Endothelial cell of umbilical vein (primary cell): ENCODE measurements at regions not wholly inside any gene's neighbourhood (a gene's known extent, or its start where the extent isn't known, plus 50 kb on each side); places are given as distances from the start of the nearest gene placed in this dataset.

Experiments
- BruUV-seq: library from RNA; stranded (reverse); fragments of 400-500 nt; replicated peaks from 2 replicates; lab custom pipeline; 2021; lab: Mats Ljungman, UMichigan
- CTCF ChIA-PET: fragments of 300-600, 350-600 bp; sonication (Branson Sonifier 250); formaldehyde crosslinking; loops from one replicate; lab custom pipeline; 2021; ENCODE audit warnings: antibody characterized with exemption, inconsistent platforms; lab: Charles Lee
- POLR2A ChIA-PET: fragments of 300-600, 350-600 bp; sonication (Branson Sonifier 250); formaldehyde crosslinking; loops from one replicate; lab custom pipeline; 2021; ENCODE audit warnings: antibody characterized with exemption, inconsistent platforms; lab: Charles Lee
- DNase-seq: peaks from one replicate; pipeline ENCODE4 v3.0.0-alpha.2; 2011; ENCODE audit warnings: low read depth, low spot score
- FAIRE-seq: peaks from 2 replicates; lab custom pipeline; 2011; peaks lifted over from hg19 to GRCh38; lab: Jason Lieb, UNC
- H2AFZ ChIP-seq: 2 replicates; pipeline ENCODE4 v1.6.0; 2012; ENCODE audit warnings: low read depth, low read length, control low read depth, inconsistent platforms
- H3K27ac ChIP-seq: 2 replicates; pipeline ENCODE4 v1.5.1; 2011; ENCODE audit warnings: low read depth, mild to moderate bottlenecking, control low read depth, low read length, moderate library complexity; ENCODE audit not compliant: insufficient read depth
- H3K27me3 ChIP-seq, 2 experiments: 2 replicates each; pipeline versions ENCODE4 v1.6.0 to v1.6.1; 2011; ENCODE audit warnings: low read length in 2 of 2, mixed read lengths in 1 of 2; ENCODE audit not compliant: control insufficient read depth in 2 of 2, insufficient read depth in 2 of 2
- H3K36me3 ChIP-seq, 2 experiments: 2 replicates in 1 of 2; 3 replicates in 1 of 2; pipeline ENCODE4 v1.5.1; 2011; ENCODE audit warnings: low read length in 2 of 2, mild to moderate bottlenecking in 1 of 2, moderate library complexity in 1 of 2; ENCODE audit not compliant: control insufficient read depth in 2 of 2, insufficient read depth in 2 of 2; ENCODE audit errors: extremely low read depth in 1 of 2
- H3K4me1 ChIP-seq: 3 replicates; pipeline ENCODE4 v1.5.1; 2011; ENCODE audit warnings: mild to moderate bottlenecking, low read length; ENCODE audit not compliant: control insufficient read depth, insufficient read depth; ENCODE audit errors: extremely low read depth
- H3K4me2 ChIP-seq: 2 replicates; pipeline ENCODE4 v1.6.1; 2011; ENCODE audit warnings: low read length, control low read depth, mixed read lengths; ENCODE audit not compliant: insufficient read depth
- H3K4me3 ChIP-seq, 3 experiments: fragments of 200-600 bp in 1 of 3; sonication (generic), shearing (Covaris generic) in 1 of 3; replicated peaks in 1 of 3; 2 replicates each; pipeline ENCODE4 v1.5.1; 2011 to 2016; ENCODE audit warnings: control low read depth in 3 of 3, low read length in 3 of 3, mild to moderate bottlenecking in 2 of 3, inconsistent platforms in 1 of 3, low read depth in 1 of 3, moderate library complexity in 1 of 3; ENCODE audit not compliant: insufficient read depth in 1 of 3
- H3K79me2 ChIP-seq: 2 replicates; pipeline ENCODE4 v1.6.0; 2012; ENCODE audit warnings: low read length, inconsistent platforms; ENCODE audit not compliant: control insufficient read depth, insufficient read depth
- H3K9ac ChIP-seq: replicated peaks from 2 replicates; pipeline ENCODE3; 2011; ENCODE audit warnings: low read length, control low read depth; ENCODE audit not compliant: insufficient read depth; ENCODE audit errors: extremely low read depth
- H3K9me1 ChIP-seq: replicated peaks from 3 replicates; pipeline ENCODE4 v1.6.0; 2011; ENCODE audit warnings: mild to moderate bottlenecking, low read length; ENCODE audit not compliant: control insufficient read depth, insufficient read depth; ENCODE audit errors: extremely low read depth
- H3K9me3 ChIP-seq: replicated peaks from 2 replicates; pipeline ENCODE4 v1.5.1; 2012; ENCODE audit warnings: low read length, inconsistent platforms; ENCODE audit not compliant: control insufficient read depth, insufficient read depth
- H4K20me1 ChIP-seq: replicated peaks from 2 replicates; pipeline ENCODE3; 2011; ENCODE audit warnings: mild to moderate bottlenecking, low read length; ENCODE audit not compliant: control insufficient read depth, insufficient read depth; ENCODE audit errors: extremely low read depth
- EZH2 ChIP-seq: IDR thresholded peaks from 2 replicates; pipeline ENCODE4 v1.6.1; 2012; ENCODE audit warnings: borderline replicate concordance, low read depth, mild to moderate bottlenecking, moderate library complexity, low read length, inconsistent platforms; ENCODE audit not compliant: severe bottlenecking
- FOS ChIP-seq: IDR thresholded peaks from 2 replicates; pipeline ENCODE4 v1.6.1; 2011; ENCODE audit warnings: mild to moderate bottlenecking, low read length, moderate library complexity, borderline replicate concordance; ENCODE audit not compliant: insufficient read depth
- GATA2 ChIP-seq: IDR thresholded peaks from 2 replicates; pipeline ENCODE4 v1.7.0; 2011; ENCODE audit warnings: low read depth, mild to moderate bottlenecking, moderate library complexity, mixed read lengths, low read length; ENCODE audit not compliant: insufficient read length, insufficient read depth
- JUN ChIP-seq: IDR thresholded peaks from 2 replicates; pipeline ENCODE4 v1.6.1; 2011; ENCODE audit warnings: borderline replicate concordance, low read depth; ENCODE audit not compliant: insufficient read length, insufficient read depth
- MYC ChIP-seq: IDR thresholded peaks from one replicate; pipeline ENCODE4 v1.6.1; 2011; ENCODE audit warnings: mild to moderate bottlenecking, low read depth, low read length
- POLR2A ChIP-seq: IDR thresholded peaks from 2 replicates; pipeline ENCODE4 v1.6.1; 2012; ENCODE audit warnings: low read depth, mild to moderate bottlenecking, control low read depth, low read length
- POLR2AphosphoS5 ChIP-seq: IDR thresholded peaks from 2 replicates; pipeline ENCODE4 v1.6.1; 2012; ENCODE audit warnings: low read depth, mild to moderate bottlenecking, control low read depth, low read length, moderate library complexity; ENCODE audit not compliant: insufficient read depth
- dilution Hi-C: fragments of 300-500 bp; cut with MboI; formaldehyde crosslinking; loops from one replicate; pipeline ENCODE4 v1.15.0; 2019; ENCODE audit warnings: low sequenced_read_pairs; ENCODE audit not compliant: extremely low pct_ligation_motif_present
- intact Hi-C: fragments of 100-400 bp; cut with micrococcal nuclease; formaldehyde crosslinking; loops from one replicate; pipeline ENCODE4 v1.10.0; 2022
- TF ChIP-seq, protein P1 (sequence below), 2 donors: IDR thresholded peaks; 1 replicate in 1 of 2; 2 replicates in 1 of 2; pipeline ENCODE4 v1.5.1; 2011; ENCODE audit warnings: low read length in 2 of 2, mild to moderate bottlenecking in 2 of 2, moderate library complexity in 2 of 2, control low read depth in 1 of 2, inconsistent platforms in 1 of 2, low read depth in 1 of 2; ENCODE audit not compliant: insufficient read depth in 1 of 2; ENCODE audit errors: extremely low read depth in 1 of 2
- TF ChIP-seq, protein P2 (sequence below): IDR thresholded peaks from 2 replicates; pipeline ENCODE4 v1.6.1; 2011; ENCODE audit not compliant: insufficient read depth, insufficient read length

DNA sequence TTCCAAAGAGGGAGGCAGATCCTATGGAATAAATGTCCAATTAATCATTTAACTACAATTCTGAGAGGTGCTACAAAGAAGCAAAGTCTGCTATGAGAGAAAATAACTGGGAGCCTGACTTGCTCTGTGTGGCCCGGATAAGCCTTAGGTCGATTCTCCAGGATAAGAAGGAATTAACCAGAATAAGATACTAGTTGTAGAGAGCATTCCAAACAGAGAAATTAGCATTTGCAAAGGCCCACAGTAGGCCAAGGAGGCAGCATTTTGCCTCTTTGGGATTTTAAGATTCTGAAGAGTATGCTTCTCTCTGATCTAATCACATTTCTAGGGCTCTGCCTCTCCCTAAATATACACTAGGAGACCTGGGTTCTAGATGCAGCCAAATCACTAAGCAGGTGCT is 113.7 kb downstream of the SNX19 start:
- Histone ChIP-seq H4K20me1 (no peaks in the 10 kb centered on the region), H3K27me3 (no peaks in the 10 kb centered on the region), H3K27ac (no peak overlapping the region), H3K36me3 (no peaks in the 10 kb centered on the region), H3K9ac (no peak overlapping the region), H3K4me1 (no peaks in the 10 kb centered on the region), H3K9me1 (no peaks in the 10 kb centered on the region), H2AFZ (no peak overlapping the region), H3K9me3 (no peaks in the 10 kb centered on the region), H3K4me3 (no peak overlapping the region), H3K4me2 (no peak overlapping the region), H3K79me2 (no peaks in the 10 kb centered on the region)
- ChIA-PET CTCF (no interaction called here), POLR2A (no interaction called here)
- FAIRE-seq (no peak), DNase-seq (no peak)
- dilution Hi-C loops = no loop called here
- BruUV-seq = no TSS peak
- TF ChIP-seq EZH2 (no peak), GATA2 (no peak), MYC (no peak), FOS (no peak), POLR2AphosphoS5 (no peak), JUN (no peak), POLR2A (no peak)
- TF ChIP-seq, protein P1, sequence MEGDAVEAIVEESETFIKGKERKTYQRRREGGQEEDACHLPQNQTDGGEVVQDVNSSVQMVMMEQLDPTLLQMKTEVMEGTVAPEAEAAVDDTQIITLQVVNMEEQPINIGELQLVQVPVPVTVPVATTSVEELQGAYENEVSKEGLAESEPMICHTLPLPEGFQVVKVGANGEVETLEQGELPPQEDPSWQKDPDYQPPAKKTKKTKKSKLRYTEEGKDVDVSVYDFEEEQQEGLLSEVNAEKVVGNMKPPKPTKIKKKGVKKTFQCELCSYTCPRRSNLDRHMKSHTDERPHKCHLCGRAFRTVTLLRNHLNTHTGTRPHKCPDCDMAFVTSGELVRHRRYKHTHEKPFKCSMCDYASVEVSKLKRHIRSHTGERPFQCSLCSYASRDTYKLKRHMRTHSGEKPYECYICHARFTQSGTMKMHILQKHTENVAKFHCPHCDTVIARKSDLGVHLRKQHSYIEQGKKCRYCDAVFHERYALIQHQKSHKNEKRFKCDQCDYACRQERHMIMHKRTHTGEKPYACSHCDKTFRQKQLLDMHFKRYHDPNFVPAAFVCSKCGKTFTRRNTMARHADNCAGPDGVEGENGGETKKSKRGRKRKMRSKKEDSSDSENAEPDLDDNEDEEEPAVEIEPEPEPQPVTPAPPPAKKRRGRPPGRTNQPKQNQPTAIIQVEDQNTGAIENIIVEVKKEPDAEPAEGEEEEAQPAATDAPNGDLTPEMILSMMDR (IDR thresholded peaks at IDR 0.05; ENCODE audit: extremely low read depth in 1 of 2, insufficient read depth in 1 of 2, low read depth in 1 of 2, low read length in 2 of 2) = no peak
- TF ChIP-seq, protein P2, sequence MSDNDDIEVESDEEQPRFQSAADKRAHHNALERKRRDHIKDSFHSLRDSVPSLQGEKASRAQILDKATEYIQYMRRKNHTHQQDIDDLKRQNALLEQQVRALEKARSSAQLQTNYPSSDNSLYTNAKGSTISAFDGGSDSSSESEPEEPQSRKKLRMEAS = no peak
- intact Hi-C loops = no loop called here
